Smooth muscle cell (in vitro differentiated cells): ENCODE measurements at regions not wholly inside any gene's neighbourhood (a gene's known extent, or its start where the extent isn't known, plus 50 kb on each side); places are given as distances from the start of the nearest gene placed in this dataset.

Experiments used
- DNase-seq: peaks from one replicate; lab custom pipeline; 2025; ENCODE audit not compliant: unreplicated experiment; lab: John Stamatoyannopoulos, UW
- H2AFZ ChIP-seq: fragments of 200-600 bp; sonication (generic); 2 replicates; pipeline ENCODE4 v1.6.0; 2016; ENCODE audit warnings: antibody characterized with exemption, low read depth, mild to moderate bottlenecking
- H3F3A ChIP-seq: fragments of 200-600 bp; sonication (generic); 2 replicates; pipeline ENCODE4 v1.6.0; 2017; ENCODE audit warnings: antibody characterized with exemption, low read depth
- H3K27ac ChIP-seq: fragments of 200-600 bp; sonication (generic); 2 replicates; pipeline ENCODE4 v1.5.1; 2016; ENCODE audit warnings: low read depth, mild to moderate bottlenecking
- H3K27me3 ChIP-seq: fragments of 200-600 bp; sonication (generic); 2 replicates; pipeline ENCODE4 v1.6.1; 2016; ENCODE audit warnings: low read depth, mild to moderate bottlenecking
- H3K36me3 ChIP-seq: fragments of 200-600 bp; sonication (generic); 2 replicates; pipeline ENCODE4 v1.5.1; 2016; ENCODE audit warnings: low read depth
- H3K4me1 ChIP-seq: fragments of 200-600 bp; sonication (generic); 2 replicates; pipeline ENCODE4 v1.5.1; 2016; ENCODE audit warnings: low read depth
- H3K4me2 ChIP-seq: fragments of 200-600 bp; sonication (generic); 2 replicates; pipeline ENCODE4 v1.6.0; 2016; ENCODE audit warnings: mild to moderate bottlenecking
- H3K4me3 ChIP-seq: fragments of 200-600 bp; sonication (generic); 2 replicates; pipeline ENCODE4 v1.5.1; 2016; ENCODE audit warnings: mild to moderate bottlenecking
- H3K79me2 ChIP-seq: fragments of 200-600 bp; sonication (generic); 2 replicates; pipeline ENCODE4 v1.6.0; 2016; ENCODE audit warnings: low read depth, mild to moderate bottlenecking
- H3K9ac ChIP-seq: fragments of 200-600 bp; sonication (generic); 2 replicates; pipeline ENCODE4 v1.6.0; 2016; ENCODE audit warnings: low read depth
- H3K9me3 ChIP-seq: fragments of 200-600 bp; sonication (generic); replicated peaks from 2 replicates; pipeline ENCODE4 v1.5.1; 2016; ENCODE audit warnings: low read depth
- H4K20me1 ChIP-seq: fragments of 200-600 bp; sonication (generic); 2 replicates; pipeline ENCODE4 v1.6.0; 2016; ENCODE audit warnings: low read depth
- CTCF ChIP-seq: fragments of 200-600 bp; sonication (generic); IDR thresholded peaks from 2 replicates; pipeline ENCODE4 v1.5.1; 2017; ENCODE audit warnings: borderline replicate concordance, mild to moderate bottlenecking, antibody characterized with exemption; ENCODE audit not compliant: insufficient read depth, poor library complexity, severe bottlenecking
- WGBS: methylation state at CpG from one replicate; pipeline ENCODE4 v1.1.7; 2016; ENCODE audit warnings: low lambda C conversion rate; 5-methylcytosine and 5-hydroxymethylcytosine counted together

- H3K79me2 ChIP-seq, result no peaks in the 10 kb centered on the region
- no peaks in the 10 kb centered on the region for H3K4me1 ChIP-seq
- no peaks in the 10 kb centered on the region for H3K9me3 ChIP-seq
- H4K20me1 ChIP-seq, result no peaks in the 10 kb centered on the region
- 94% methylated on average over 3 of the region's 3 CpGs for WGBS
- H3K27ac ChIP-seq, result no peak overlapping the region
- H3K4me2 ChIP-seq, result no peak overlapping the region
- no peak for DNase-seq
- TF ChIP-seq CTCF, result no peak
- no peaks in the 10 kb centered on the region for H3K27me3 ChIP-seq
- no peak overlapping the region for H3K9ac ChIP-seq
- no peak overlapping the region for H2AFZ ChIP-seq
- no peak overlapping the region for H3K4me3 ChIP-seq
- H3F3A ChIP-seq, result no peaks in the 10 kb centered on the region
- no peaks in the 10 kb centered on the region for H3K36me3 ChIP-seq
Observed at GRCh38 chr3:166478356-166478755, 641.1 kb upstream of the BCHE start.

- Histone ChIP-seq H3K27me3 (no peaks in the 10 kb centered on the region), H3K27ac (no peak overlapping the region), H3K79me2 (no peaks in the 10 kb centered on the region), H3K36me3 (no peaks in the 10 kb centered on the region), H3F3A (no peaks in the 10 kb centered on the region), H3K9me3 (no peaks in the 10 kb centered on the region), H3K4me3 (no peak overlapping the region), H3K4me1 (no peaks in the 10 kb centered on the region), H4K20me1 (no peaks in the 10 kb centered on the region), H2AFZ (no peak overlapping the region), H3K4me2 (no peak overlapping the region), H3K9ac (no peak overlapping the region)
- TF ChIP-seq CTCF, result no peak
- no peak for DNase-seq
- 67% methylated on average over 2 of the region's 2 CpGs for WGBS
Observed at GRCh38 chr3:166473501-166473900, 636.3 kb upstream of the BCHE start.

- no peak for TF ChIP-seq CTCF
- no peaks in the 10 kb centered on the region for H3K79me2 ChIP-seq
- no peak overlapping the region for H2AFZ ChIP-seq
- H4K20me1 ChIP-seq, result no peaks in the 10 kb centered on the region
- whole genome bisulfite sequencing, result 90% methylated on average over 1 of the region's 1 CpG
- no peaks in the 10 kb centered on the region for H3K36me3 ChIP-seq
- H3K27ac ChIP-seq, result no peak overlapping the region
- no peak overlapping the region for H3K4me3 ChIP-seq
- H3K27me3 ChIP-seq, result no peaks in the 10 kb centered on the region
- no peaks in the 10 kb centered on the region for H3F3A ChIP-seq
- no peak overlapping the region for H3K9ac ChIP-seq
- H3K4me2 ChIP-seq, result no peak overlapping the region
- DNase-seq, result no peak
- no peaks in the 10 kb centered on the region for H3K9me3 ChIP-seq
- H3K4me1 ChIP-seq, result no peaks in the 10 kb centered on the region
Observed at GRCh38 chr3:166472015-166472414, 634.8 kb upstream of the BCHE start.

- Histone ChIP-seq H3K4me2 (no peak overlapping the region), H3K79me2 (no peaks in the 10 kb centered on the region), H3K27me3 (no peaks in the 10 kb centered on the region), H3K36me3 (no peaks in the 10 kb centered on the region), H3K9ac (no peak overlapping the region), H3K9me3 (no peaks in the 10 kb centered on the region), H3K4me1 (no peaks in the 10 kb centered on the region), H4K20me1 (no peaks in the 10 kb centered on the region), H3K27ac (no peak overlapping the region), H3K4me3 (no peak overlapping the region), H3F3A (no peaks in the 10 kb centered on the region), H2AFZ (no peak overlapping the region)
- WGBS, result 84% methylated on average over 4 of the region's 4 CpGs
- TF ChIP-seq CTCF, result no peak
- DNase-seq, result no peak
Observed at GRCh38 chr3:166471074-166471767, 634.0 kb upstream of the BCHE start.
